ENCODE measurements at regions not wholly inside any gene's neighbourhood (a gene's known extent, or its start where the extent isn't known, plus 50 kb on each side); places are given as distances from the start of the nearest gene placed in this dataset.

DNA sequence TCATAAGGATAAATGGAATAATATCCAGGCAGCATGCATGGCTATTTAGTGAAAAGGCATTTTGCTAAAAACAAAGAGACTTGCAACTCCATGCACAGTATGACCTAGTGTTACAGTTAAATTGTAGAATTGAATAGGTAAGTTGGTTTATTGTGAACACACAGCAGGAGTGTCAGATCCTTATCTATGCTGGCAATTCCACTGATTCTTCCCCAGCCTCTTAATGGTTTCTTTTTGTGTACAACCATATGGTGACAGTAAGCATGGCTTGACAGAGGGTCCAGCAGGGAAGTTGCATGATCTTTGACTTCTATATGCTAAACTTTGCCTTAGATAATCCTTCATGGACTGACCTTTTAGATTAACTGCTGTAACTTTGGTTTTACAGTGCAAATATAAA, 936.6 kb upstream of the EPHA5 start (continued):
- TF ChIP-seq, protein P1, sequence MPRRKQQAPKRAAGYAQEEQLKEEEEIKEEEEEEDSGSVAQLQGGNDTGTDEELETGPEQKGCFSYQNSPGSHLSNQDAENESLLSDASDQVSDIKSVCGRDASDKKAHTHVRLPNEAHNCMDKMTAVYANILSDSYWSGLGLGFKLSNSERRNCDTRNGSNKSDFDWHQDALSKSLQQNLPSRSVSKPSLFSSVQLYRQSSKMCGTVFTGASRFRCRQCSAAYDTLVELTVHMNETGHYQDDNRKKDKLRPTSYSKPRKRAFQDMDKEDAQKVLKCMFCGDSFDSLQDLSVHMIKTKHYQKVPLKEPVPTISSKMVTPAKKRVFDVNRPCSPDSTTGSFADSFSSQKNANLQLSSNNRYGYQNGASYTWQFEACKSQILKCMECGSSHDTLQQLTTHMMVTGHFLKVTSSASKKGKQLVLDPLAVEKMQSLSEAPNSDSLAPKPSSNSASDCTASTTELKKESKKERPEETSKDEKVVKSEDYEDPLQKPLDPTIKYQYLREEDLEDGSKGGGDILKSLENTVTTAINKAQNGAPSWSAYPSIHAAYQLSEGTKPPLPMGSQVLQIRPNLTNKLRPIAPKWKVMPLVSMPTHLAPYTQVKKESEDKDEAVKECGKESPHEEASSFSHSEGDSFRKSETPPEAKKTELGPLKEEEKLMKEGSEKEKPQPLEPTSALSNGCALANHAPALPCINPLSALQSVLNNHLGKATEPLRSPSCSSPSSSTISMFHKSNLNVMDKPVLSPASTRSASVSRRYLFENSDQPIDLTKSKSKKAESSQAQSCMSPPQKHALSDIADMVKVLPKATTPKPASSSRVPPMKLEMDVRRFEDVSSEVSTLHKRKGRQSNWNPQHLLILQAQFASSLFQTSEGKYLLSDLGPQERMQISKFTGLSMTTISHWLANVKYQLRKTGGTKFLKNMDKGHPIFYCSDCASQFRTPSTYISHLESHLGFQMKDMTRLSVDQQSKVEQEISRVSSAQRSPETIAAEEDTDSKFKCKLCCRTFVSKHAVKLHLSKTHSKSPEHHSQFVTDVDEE (CRISPR knock-in tag; IDR thresholded peaks at IDR 0.05), result no peak
- TF ChIP-seq PPARA (CRISPR knock-in tag; IDR thresholded peaks at IDR 0.05; ENCODE audit: borderline replicate concordance), result no peak
- no peak for TF ChIP-seq RARB (CRISPR knock-in tag; IDR thresholded peaks at IDR 0.05)

DNA sequence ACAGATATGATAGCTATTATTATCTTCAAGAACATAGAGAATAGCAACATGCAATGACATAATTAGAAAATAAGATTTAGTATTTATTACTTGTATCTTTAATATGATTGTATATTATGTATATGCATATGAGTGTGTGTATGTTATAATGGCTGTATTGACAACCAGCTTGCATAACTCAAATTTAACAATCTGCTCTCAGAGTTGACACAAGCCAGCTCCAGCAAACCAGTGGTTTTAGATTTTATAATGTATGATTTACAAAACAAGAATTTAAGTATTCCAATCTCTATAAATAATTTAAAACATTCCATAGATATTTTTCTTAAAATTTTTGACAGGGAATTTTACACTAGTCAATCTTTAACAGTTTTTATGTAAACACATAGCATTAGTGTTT, 935.9 kb upstream of the EPHA5 start:
- no peak for ATAC-seq
- TF ChIP-seq ZFP3 (CRISPR knock-in tag; IDR thresholded peaks at IDR 0.05) (no peak), PPARA (CRISPR knock-in tag; IDR thresholded peaks at IDR 0.05; ENCODE audit: borderline replicate concordance) (no peak), ZNF8 (CRISPR knock-in tag; IDR thresholded peaks at IDR 0.05) (no peak), SNAI2 (CRISPR knock-in tag; IDR thresholded peaks at IDR 0.05) (no peak), ZNF565 (CRISPR knock-in tag; conservative IDR thresholded peaks at IDR 0.05; ENCODE audit: low read depth) (no peak), ZNF70 (CRISPR knock-in tag; IDR thresholded peaks at IDR 0.05) (no peak), GLIS3 (CRISPR knock-in tag; IDR thresholded peaks at IDR 0.05) (no peak), ISL1 (CRISPR knock-in tag; IDR thresholded peaks at IDR 0.05) (no peak), ARNTL (CRISPR knock-in tag; IDR thresholded peaks at IDR 0.05; ENCODE audit: borderline replicate concordance, low read depth) (no peak), BACH2 (CRISPR knock-in tag; IDR thresholded peaks at IDR 0.05; ENCODE audit: borderline replicate concordance) (no peak), TOX (CRISPR knock-in tag; IDR thresholded peaks at IDR 0.05; ENCODE audit: borderline replicate concordance) (no peak)
- TF ChIP-seq, protein P2, sequence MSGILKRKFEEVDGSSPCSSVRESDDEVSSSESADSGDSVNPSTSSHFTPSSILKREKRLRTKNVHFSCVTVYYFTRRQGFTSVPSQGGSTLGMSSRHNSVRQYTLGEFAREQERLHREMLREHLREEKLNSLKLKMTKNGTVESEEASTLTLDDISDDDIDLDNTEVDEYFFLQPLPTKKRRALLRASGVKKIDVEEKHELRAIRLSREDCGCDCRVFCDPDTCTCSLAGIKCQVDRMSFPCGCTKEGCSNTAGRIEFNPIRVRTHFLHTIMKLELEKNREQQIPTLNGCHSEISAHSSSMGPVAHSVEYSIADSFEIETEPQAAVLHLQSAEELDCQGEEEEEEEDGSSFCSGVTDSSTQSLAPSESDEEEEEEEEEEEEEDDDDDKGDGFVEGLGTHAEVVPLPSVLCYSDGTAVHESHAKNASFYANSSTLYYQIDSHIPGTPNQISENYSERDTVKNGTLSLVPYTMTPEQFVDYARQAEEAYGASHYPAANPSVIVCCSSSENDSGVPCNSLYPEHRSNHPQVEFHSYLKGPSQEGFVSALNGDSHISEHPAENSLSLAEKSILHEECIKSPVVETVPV (CRISPR knock-in tag; IDR thresholded peaks at IDR 0.05), result no peak
- TF ChIP-seq, protein P3, sequence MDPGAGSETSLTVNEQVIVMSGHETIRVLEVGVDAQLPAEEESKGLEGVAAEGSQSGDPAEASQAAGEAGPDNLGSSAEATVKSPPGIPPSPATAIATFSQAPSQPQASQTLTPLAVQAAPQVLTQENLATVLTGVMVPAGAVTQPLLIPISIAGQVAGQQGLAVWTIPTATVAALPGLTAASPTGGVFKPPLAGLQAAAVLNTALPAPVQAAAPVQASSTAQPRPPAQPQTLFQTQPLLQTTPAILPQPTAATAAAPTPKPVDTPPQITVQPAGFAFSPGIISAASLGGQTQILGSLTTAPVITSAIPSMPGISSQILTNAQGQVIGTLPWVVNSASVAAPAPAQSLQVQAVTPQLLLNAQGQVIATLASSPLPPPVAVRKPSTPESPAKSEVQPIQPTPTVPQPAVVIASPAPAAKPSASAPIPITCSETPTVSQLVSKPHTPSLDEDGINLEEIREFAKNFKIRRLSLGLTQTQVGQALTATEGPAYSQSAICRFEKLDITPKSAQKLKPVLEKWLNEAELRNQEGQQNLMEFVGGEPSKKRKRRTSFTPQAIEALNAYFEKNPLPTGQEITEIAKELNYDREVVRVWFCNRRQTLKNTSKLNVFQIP (CRISPR knock-in tag; IDR thresholded peaks at IDR 0.05; ENCODE audit: borderline replicate concordance, low read depth), result no peak
- TF ChIP-seq, protein P1 (CRISPR knock-in tag; IDR thresholded peaks at IDR 0.05), result no peak

DNA sequence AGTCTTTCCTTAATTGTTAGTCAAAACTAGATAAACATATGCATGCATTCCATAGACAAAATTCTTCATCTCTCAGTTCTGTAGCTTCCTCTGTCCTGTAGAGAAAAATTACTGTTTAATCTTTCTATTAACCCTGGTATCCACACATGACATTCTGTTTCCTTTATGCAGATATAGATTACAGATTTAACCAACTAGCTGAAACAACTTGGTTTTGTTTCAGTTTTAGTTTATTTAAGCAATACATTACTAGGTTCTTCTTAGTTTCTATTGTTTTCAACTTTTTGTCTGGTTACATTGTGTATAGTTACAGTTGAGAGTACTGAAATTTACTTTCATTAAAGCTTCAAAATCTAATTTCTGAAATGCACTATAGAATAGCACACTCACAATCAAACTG, 933.9 kb upstream of the EPHA5 start:
- TF ChIP-seq CSDC2 (CRISPR knock-in tag; IDR thresholded peaks at IDR 0.05), result no peak
- no peak for TF ChIP-seq ZFP30 (CRISPR knock-in tag; IDR thresholded peaks at IDR 0.05)
- TF ChIP-seq ISL1 (CRISPR knock-in tag; IDR thresholded peaks at IDR 0.05), result no peak
- TF ChIP-seq, protein P4, sequence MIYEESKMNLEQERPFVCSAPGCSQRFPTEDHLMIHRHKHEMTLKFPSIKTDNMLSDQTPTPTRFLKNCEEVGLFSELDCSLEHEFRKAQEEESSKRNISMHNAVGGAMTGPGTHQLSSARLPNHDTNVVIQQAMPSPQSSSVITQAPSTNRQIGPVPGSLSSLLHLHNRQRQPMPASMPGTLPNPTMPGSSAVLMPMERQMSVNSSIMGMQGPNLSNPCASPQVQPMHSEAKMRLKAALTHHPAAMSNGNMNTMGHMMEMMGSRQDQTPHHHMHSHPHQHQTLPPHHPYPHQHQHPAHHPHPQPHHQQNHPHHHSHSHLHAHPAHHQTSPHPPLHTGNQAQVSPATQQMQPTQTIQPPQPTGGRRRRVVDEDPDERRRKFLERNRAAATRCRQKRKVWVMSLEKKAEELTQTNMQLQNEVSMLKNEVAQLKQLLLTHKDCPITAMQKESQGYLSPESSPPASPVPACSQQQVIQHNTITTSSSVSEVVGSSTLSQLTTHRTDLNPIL (CRISPR knock-in tag; IDR thresholded peaks at IDR 0.05; ENCODE audit: low read depth), result no peak
- TF ChIP-seq SNAI2 (CRISPR knock-in tag; IDR thresholded peaks at IDR 0.05), result no peak
- TF ChIP-seq, protein P1 (CRISPR knock-in tag; IDR thresholded peaks at IDR 0.05), result no peak
- TF ChIP-seq, protein P2 (CRISPR knock-in tag; IDR thresholded peaks at IDR 0.05), result no peak
- TF ChIP-seq GLIS3 (CRISPR knock-in tag; IDR thresholded peaks at IDR 0.05), result no peak
- TF ChIP-seq OSR1 (CRISPR knock-in tag; IDR thresholded peaks at IDR 0.05), result no peak
- no peak for TF ChIP-seq ARNTL (CRISPR knock-in tag; IDR thresholded peaks at IDR 0.05; ENCODE audit: borderline replicate concordance, low read depth)
- TF ChIP-seq ZFP3 (CRISPR knock-in tag; IDR thresholded peaks at IDR 0.05), result no peak
- no peak for TF ChIP-seq RARB (CRISPR knock-in tag; IDR thresholded peaks at IDR 0.05)
- TF ChIP-seq ZNF70 (CRISPR knock-in tag; IDR thresholded peaks at IDR 0.05), result no peak
- ATAC-seq, result no peak
